ENCODE measurements at regions not wholly inside any gene's neighbourhood (a gene's known extent, or its start where the extent isn't known, plus 50 kb on each side); places are given as distances from the start of the nearest gene placed in this dataset.

DNA sequence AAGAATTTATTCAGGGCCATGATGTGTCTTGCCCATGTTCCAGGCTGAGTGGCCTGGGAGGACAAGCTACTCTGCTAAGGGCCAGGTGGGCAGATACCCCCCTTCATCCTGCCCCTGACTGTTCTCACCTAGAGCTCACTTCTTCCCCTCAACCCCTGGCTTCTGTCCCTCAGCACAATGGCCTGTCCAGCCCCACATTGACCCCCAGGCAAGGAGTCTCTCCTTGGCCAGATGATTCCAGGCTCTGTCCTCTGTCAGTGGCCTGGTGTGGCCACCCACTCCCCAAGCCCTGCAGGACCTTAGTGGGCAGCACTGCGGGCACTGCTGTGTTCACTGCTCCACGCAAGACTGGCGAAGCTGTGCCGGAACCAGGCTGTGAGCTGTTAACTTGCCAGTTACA is 460.0 kb downstream of the MATN1 start:
- TF ChIP-seq TAF1 (IDR thresholded peaks at IDR 0.05; ENCODE audit: borderline replicate concordance, insufficient read depth, low read length) = no peak
- no peak for TF ChIP-seq POLR2AphosphoS5 (IDR thresholded peaks at IDR 0.05; ENCODE audit: low read depth, low read length)
- TF ChIP-seq SIN3A (IDR thresholded peaks at IDR 0.05; ENCODE audit: borderline replicate concordance, insufficient read depth, low read length) = no peak

DNA sequence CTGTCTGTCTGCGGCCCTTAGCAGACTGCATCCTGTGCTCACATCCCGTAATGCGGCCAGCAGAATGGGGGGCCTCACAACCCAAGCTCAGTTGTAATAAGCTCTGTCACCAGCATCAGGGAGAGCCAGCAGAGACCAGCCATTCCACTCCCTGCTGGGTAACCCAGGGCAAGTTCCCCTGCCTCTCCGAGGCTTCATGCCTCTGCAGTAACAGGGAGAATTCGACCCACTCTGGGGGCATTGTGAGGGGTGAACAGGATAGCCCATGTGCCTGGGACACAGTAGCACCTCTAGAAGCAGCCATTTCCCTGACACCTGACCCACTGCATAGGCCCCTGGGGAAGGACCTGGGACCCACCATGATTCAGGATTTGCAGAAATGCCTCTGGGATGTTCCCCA is 461.2 kb downstream of the MATN1 start:
- TF ChIP-seq TAF1 (IDR thresholded peaks at IDR 0.05; ENCODE audit: borderline replicate concordance, insufficient read depth, low read length) = no peak
- TF ChIP-seq, protein P1, sequence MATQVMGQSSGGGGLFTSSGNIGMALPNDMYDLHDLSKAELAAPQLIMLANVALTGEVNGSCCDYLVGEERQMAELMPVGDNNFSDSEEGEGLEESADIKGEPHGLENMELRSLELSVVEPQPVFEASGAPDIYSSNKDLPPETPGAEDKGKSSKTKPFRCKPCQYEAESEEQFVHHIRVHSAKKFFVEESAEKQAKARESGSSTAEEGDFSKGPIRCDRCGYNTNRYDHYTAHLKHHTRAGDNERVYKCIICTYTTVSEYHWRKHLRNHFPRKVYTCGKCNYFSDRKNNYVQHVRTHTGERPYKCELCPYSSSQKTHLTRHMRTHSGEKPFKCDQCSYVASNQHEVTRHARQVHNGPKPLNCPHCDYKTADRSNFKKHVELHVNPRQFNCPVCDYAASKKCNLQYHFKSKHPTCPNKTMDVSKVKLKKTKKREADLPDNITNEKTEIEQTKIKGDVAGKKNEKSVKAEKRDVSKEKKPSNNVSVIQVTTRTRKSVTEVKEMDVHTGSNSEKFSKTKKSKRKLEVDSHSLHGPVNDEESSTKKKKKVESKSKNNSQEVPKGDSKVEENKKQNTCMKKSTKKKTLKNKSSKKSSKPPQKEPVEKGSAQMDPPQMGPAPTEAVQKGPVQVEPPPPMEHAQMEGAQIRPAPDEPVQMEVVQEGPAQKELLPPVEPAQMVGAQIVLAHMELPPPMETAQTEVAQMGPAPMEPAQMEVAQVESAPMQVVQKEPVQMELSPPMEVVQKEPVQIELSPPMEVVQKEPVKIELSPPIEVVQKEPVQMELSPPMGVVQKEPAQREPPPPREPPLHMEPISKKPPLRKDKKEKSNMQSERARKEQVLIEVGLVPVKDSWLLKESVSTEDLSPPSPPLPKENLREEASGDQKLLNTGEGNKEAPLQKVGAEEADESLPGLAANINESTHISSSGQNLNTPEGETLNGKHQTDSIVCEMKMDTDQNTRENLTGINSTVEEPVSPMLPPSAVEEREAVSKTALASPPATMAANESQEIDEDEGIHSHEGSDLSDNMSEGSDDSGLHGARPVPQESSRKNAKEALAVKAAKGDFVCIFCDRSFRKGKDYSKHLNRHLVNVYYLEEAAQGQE (IDR thresholded peaks at IDR 0.05; ENCODE audit: insufficient read depth in 1 of 2, low read depth in 2 of 2, low read length in 2 of 2) = no peak
- TF ChIP-seq SIN3A (IDR thresholded peaks at IDR 0.05; ENCODE audit: borderline replicate concordance, insufficient read depth, low read length) = no peak
- TF ChIP-seq POLR2AphosphoS5 (IDR thresholded peaks at IDR 0.05; ENCODE audit: low read depth, low read length) = no peak
- no peak for TF ChIP-seq FOXP2 (optimal IDR thresholded peaks at IDR 0.05; ENCODE audit: borderline replicate concordance, extremely low read depth, extremely low read length, insufficient read depth)

DNA sequence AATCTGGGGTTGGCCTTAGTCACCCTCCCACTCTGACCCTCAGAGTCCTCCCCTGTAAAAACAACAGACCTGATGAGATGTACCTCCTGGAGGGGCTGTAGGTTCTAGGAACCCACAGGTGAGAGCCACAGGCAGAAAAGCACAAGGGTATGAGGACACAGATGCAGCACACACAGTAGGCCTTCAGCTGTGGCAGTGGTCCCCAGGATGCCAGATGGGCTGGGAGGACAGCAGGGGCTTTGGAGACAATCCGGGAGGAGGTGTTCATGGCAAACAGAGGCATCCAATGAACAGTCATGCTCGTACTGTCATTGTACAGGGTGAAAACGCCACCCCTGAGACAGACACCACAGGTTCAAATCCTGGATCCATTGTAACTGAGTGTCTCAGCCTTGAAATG is 463.1 kb downstream of the MATN1 start:
- no peak for TF ChIP-seq POLR2AphosphoS5 (IDR thresholded peaks at IDR 0.05; ENCODE audit: low read depth, low read length)
- no peak for TF ChIP-seq TAF1 (IDR thresholded peaks at IDR 0.05; ENCODE audit: borderline replicate concordance, insufficient read depth, low read length)
- no peak for TF ChIP-seq SIN3A (IDR thresholded peaks at IDR 0.05; ENCODE audit: borderline replicate concordance, insufficient read depth, low read length)
- TF ChIP-seq, protein P1 (IDR thresholded peaks at IDR 0.05; ENCODE audit: insufficient read depth in 1 of 2, low read depth in 2 of 2, low read length in 2 of 2) = no peak
- TF ChIP-seq FOXP2 (optimal IDR thresholded peaks at IDR 0.05; ENCODE audit: borderline replicate concordance, extremely low read depth, extremely low read length, insufficient read depth) = no peak

DNA sequence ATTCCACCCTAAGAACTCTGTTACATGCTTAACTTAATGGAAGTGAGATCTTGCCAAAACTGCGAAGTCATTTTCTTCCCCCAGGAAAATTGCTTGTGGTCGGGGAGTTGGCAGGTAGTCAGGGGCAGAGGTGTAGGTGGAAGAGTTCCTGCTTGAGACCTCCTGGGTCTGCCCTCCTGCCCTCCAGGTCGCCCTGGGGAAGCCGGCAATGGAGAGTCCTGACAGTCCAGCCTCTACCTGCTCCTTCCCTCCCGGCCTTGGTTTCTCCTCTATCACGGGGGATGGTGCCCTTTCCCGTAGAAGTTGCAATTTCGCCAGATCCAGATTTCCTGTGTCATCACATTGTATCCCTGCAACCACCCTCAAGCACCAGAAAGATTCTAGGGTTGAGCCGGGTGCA is 463.8 kb downstream of the MATN1 start:
- TF ChIP-seq, protein P1 (IDR thresholded peaks at IDR 0.05; ENCODE audit: insufficient read depth in 1 of 2, low read depth in 2 of 2, low read length in 2 of 2) = no peak
- TF ChIP-seq SIN3A (IDR thresholded peaks at IDR 0.05; ENCODE audit: borderline replicate concordance, insufficient read depth, low read length) (no peak), POLR2AphosphoS5 (IDR thresholded peaks at IDR 0.05; ENCODE audit: low read depth, low read length) (no peak), FOXP2 (optimal IDR thresholded peaks at IDR 0.05; ENCODE audit: borderline replicate concordance, extremely low read depth, extremely low read length, insufficient read depth) (no peak), TAF1 (IDR thresholded peaks at IDR 0.05; ENCODE audit: borderline replicate concordance, insufficient read depth, low read length) (no peak)

DNA sequence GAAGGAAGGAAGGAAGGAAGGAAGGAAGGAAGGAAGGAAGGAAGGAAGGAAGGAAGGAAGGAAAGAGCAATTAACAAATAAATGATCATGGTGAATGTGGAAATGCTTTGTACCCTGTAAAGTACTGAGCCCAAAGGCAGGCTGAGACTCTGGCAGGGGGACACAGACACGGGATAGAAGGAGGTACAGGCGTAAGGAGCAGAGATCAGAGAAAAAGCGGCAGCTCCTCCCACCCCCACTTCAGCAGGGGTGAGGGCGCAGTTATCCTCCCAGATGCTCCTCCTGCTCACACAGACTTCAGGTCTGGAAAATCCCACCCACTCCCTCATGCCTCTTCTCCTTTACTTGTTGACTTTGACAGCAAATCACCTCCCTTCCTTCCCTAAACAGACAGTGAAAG is 464.5 kb downstream of the MATN1 start:
- TF ChIP-seq SIN3A (IDR thresholded peaks at IDR 0.05; ENCODE audit: borderline replicate concordance, insufficient read depth, low read length) (no peak), TAF1 (IDR thresholded peaks at IDR 0.05; ENCODE audit: borderline replicate concordance, insufficient read depth, low read length) (no peak), FOXP2 (optimal IDR thresholded peaks at IDR 0.05; ENCODE audit: borderline replicate concordance, extremely low read depth, extremely low read length, insufficient read depth) (no peak), POLR2AphosphoS5 (IDR thresholded peaks at IDR 0.05; ENCODE audit: low read depth, low read length) (no peak)
- TF ChIP-seq, protein P1 (IDR thresholded peaks at IDR 0.05; ENCODE audit: insufficient read depth in 1 of 2, low read depth in 2 of 2, low read length in 2 of 2) = no peak

Measured in PFSK-1 (cell line).